NCI-H187 treated with DMSO at 0.1 percent for 48 hours (cell line): ENCODE measurements at regions not wholly inside any gene's neighbourhood (a gene's known extent, or its start where the extent isn't known, plus 50 kb on each side); places are given as distances from the start of the nearest gene placed in this dataset.
"Not testable (repeated sequence)": the region's sequence is repeated elsewhere in the genome, so short reads cannot be mapped to it uniquely, and the experiment has no call there.

Experiments
- DNase-seq: peaks from one replicate; lab custom pipeline; 2025; lab: John Stamatoyannopoulos, UW

GRCh38 chr2:239804161-239805042 is 220.7 kb downstream of the NDUFA10 start:
- no peak for DNase-seq

GRCh38 chr2:239803766-239804115 is 221.4 kb downstream of the NDUFA10 start:
- no peak for DNase-seq

GRCh38 chr2:239803102-239803765 is 221.9 kb downstream of the NDUFA10 start:
- DNase-seq, result no peak

GRCh38 chr2:239802185-239802649 is 222.9 kb downstream of the NDUFA10 start:
- no peak for DNase-seq

- DNase-seq, result no peak
These were observed 223.5 kb downstream of the NDUFA10 start for GRCh38 chr2:239801404-239802184.

GRCh38 chr2:239800785-239801386 is 224.3 kb downstream of the NDUFA10 start:
- no peak for DNase-seq

- DNase-seq, result no peak
These were observed 227.8 kb downstream of the NDUFA10 start for GRCh38 chr2:239797316-239797715.

GRCh38 chr2:239795761-239796160 is 229.4 kb downstream of the NDUFA10 start:
- DNase-seq, result not testable (repeated sequence)

GRCh38 chr2:239793836-239794235 is 231.3 kb downstream of the NDUFA10 start:
- DNase-seq, result no peak

- DNase-seq, result no peak
These were observed 232.1 kb downstream of the NDUFA10 start for GRCh38 chr2:239793086-239793485.

- no peak for DNase-seq
These were observed 232.6 kb downstream of the NDUFA10 start for GRCh38 chr2:239792405-239793084.

GRCh38 chr2:239791526-239792404 is 233.4 kb downstream of the NDUFA10 start:
- DNase-seq, result no peak

- DNase-seq, result no peak
These were observed 234.4 kb downstream of the NDUFA10 start for GRCh38 chr2:239790721-239791120.

- DNase-seq, result no peak
These were observed 234.8 kb downstream of the NDUFA10 start for GRCh38 chr2:239790313-239790712.

- no peak for DNase-seq
These were observed 235.4 kb downstream of the NDUFA10 start for GRCh38 chr2:239789711-239790110.

GRCh38 chr2:239788576-239789098 is 236.5 kb downstream of the NDUFA10 start:
- no peak for DNase-seq

- DNase-seq, result no peak
These were observed 237.5 kb downstream of the NDUFA10 start for GRCh38 chr2:239787538-239788050.

GRCh38 chr2:239786791-239787190 is 238.4 kb downstream of the NDUFA10 start:
- no peak for DNase-seq

- DNase-seq, result no peak
These were observed 243.7 kb downstream of the NDUFA10 start for GRCh38 chr2:239781454-239781853.
